ENCODE measurements at regions not wholly inside any gene's neighbourhood (a gene's known extent, or its start where the extent isn't known, plus 50 kb on each side); places are given as distances from the start of the nearest gene placed in this dataset.
"Not testable (repeated sequence)": the region's sequence is repeated elsewhere in the genome, so short reads cannot be mapped to it uniquely, and the experiment has no call there.

GRCh38 chr20:22052025-22052650, 346.7 kb downstream of the PAX1 start:
- no peak for DNase-seq

- DNase-seq = not testable (repeated sequence)
Observed at GRCh38 chr20:22045956-22046507, 340.6 kb downstream of the PAX1 start.

- DNase-seq = no peak
Observed at GRCh38 chr20:22027423-22027822, 322.0 kb downstream of the PAX1 start.

GRCh38 chr20:22020201-22020600, 314.7 kb downstream of the PAX1 start:
- DNase-seq = no peak

- no peak for DNase-seq
Observed at GRCh38 chr20:22008456-22008855, 303.0 kb downstream of the PAX1 start.

GRCh38 chr20:22006306-22006705, 300.8 kb downstream of the PAX1 start:
- no peak for DNase-seq

GRCh38 chr20:22005535-22005934, 300.1 kb downstream of the PAX1 start:
- no peak for DNase-seq

- no peak for DNase-seq
Observed at GRCh38 chr20:22004946-22005345, 299.5 kb downstream of the PAX1 start.

- DNase-seq = no peak
Observed at GRCh38 chr20:22003680-22004079, 298.2 kb downstream of the PAX1 start.

GRCh38 chr20:22001886-22002285, 296.4 kb downstream of the PAX1 start:
- no peak for DNase-seq

- no peak for DNase-seq
Observed at GRCh38 chr20:21995461-21995860, 290.0 kb downstream of the PAX1 start.

- DNase-seq = no peak
Observed at GRCh38 chr20:21994203-21994602, 288.7 kb downstream of the PAX1 start.

- no peak for DNase-seq
Observed at GRCh38 chr20:21982559-21982958, 277.1 kb downstream of the PAX1 start.

GRCh38 chr20:21981597-21982344, 276.3 kb downstream of the PAX1 start:
- no peak for DNase-seq

GRCh38 chr20:21981179-21981578, 275.7 kb downstream of the PAX1 start:
- DNase-seq = no peak

- DNase-seq = no peak
Observed at GRCh38 chr20:21971436-21971835, 266.0 kb downstream of the PAX1 start.

- DNase-seq = no peak
Observed at GRCh38 chr20:21968486-21968885, 263.0 kb downstream of the PAX1 start.

- DNase-seq = no peak
Observed at GRCh38 chr20:21967481-21967880, 262.0 kb downstream of the PAX1 start.

- no peak for DNase-seq
Observed at GRCh38 chr20:21956591-21956990, 251.1 kb downstream of the PAX1 start.

GRCh38 chr20:21947406-21947805, 241.9 kb downstream of the PAX1 start:
- DNase-seq = no peak

- no peak for DNase-seq
Observed at GRCh38 chr20:21944227-21944626, 238.8 kb downstream of the PAX1 start.

- DNase-seq = no peak
Observed at GRCh38 chr20:21941941-21942805, 236.7 kb downstream of the PAX1 start.

GRCh38 chr20:21936720-21937380, 231.4 kb downstream of the PAX1 start:
- DNase-seq = no peak
